ENCODE measurements at regions not wholly inside any gene's neighbourhood (a gene's known extent, or its start where the extent isn't known, plus 50 kb on each side); places are given as distances from the start of the nearest gene placed in this dataset.
"Not testable (repeated sequence)": the region's sequence is repeated elsewhere in the genome, so short reads cannot be mapped to it uniquely, and the experiment has no call there.

DNA sequence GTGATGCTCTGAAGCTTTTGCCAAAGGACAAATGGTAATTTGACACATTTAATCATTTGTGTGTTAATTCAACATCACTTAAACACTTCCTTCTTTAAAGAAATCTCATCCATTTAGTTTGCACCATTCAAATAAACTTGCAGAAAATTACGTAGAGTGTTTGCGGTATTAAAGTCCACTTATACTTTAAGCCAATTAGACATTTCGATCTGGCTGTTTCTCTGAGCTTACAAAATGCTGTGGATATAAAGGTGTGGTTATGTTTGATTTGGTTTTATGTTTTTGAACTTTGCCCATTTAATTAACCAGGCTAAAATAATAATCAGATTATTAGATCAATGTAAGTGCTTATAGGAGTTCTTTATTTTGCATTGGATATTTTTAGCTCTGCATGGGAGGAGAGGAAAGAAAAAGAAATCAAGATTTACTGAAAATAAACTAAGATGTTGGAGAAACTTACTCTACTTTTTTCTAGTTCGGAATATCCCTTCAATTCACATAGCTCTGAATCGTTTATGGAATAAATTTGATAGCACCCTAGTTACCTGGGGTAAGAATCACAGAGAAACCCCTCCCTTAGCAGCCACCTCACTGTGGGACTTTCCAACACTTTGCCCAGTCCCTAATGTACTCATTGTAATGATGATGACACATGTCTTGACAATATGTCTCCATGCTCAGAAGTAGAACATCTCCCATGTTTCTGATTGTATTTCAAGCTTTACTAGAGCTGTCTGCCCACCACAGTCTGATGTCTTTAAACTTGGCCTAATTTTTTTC lies 268.0 kb downstream of the BTG1 start:
- DNase-seq (ENCODE audit: low read depth) (peak; percentile 59), FAIRE-seq (no peak)
- Histone ChIP-seq H3K27me3 (ENCODE audit: control insufficient read depth, insufficient read depth, low read length) (no peaks in the 10 kb centered on the region), H3K4me3 (ENCODE audit: low read depth, low read length) (no peak overlapping the region), H3K36me3 (ENCODE audit: control insufficient read depth, insufficient read depth, low read length) (no peaks in the 10 kb centered on the region)
- TF ChIP-seq, protein P1, sequence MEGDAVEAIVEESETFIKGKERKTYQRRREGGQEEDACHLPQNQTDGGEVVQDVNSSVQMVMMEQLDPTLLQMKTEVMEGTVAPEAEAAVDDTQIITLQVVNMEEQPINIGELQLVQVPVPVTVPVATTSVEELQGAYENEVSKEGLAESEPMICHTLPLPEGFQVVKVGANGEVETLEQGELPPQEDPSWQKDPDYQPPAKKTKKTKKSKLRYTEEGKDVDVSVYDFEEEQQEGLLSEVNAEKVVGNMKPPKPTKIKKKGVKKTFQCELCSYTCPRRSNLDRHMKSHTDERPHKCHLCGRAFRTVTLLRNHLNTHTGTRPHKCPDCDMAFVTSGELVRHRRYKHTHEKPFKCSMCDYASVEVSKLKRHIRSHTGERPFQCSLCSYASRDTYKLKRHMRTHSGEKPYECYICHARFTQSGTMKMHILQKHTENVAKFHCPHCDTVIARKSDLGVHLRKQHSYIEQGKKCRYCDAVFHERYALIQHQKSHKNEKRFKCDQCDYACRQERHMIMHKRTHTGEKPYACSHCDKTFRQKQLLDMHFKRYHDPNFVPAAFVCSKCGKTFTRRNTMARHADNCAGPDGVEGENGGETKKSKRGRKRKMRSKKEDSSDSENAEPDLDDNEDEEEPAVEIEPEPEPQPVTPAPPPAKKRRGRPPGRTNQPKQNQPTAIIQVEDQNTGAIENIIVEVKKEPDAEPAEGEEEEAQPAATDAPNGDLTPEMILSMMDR (IDR thresholded peaks at IDR 0.05; ENCODE audit: insufficient read depth, low read length, severe bottlenecking) = no peak

DNA sequence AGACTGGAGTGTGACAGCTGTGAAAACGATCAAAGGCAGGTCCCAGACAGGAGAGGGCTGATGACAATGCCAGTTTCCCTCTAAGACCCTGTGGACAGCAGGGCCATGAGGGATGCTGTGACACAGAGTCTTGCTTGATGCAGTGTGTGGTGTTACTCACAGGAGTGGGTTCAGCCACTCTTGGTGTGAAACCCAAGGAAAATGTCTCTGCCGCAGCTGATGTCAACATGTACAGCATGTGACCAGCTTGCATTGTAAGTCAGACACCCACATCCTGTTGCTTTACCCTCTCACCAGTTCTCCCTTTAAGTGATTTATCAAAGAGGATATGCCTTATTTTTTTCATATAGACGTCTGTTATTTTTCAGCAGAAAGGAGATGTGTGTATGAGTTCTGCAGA lies 268.6 kb downstream of the BTG1 start:
- DNase-seq (ENCODE audit: low read depth) = peak; percentile 62
- no peaks in the 10 kb centered on the region for H3K36me3 ChIP-seq (ENCODE audit: control insufficient read depth, insufficient read depth, low read length)
- H3K27me3 ChIP-seq (ENCODE audit: control insufficient read depth, insufficient read depth, low read length) = no peaks in the 10 kb centered on the region
- TF ChIP-seq, protein P1 (IDR thresholded peaks at IDR 0.05; ENCODE audit: insufficient read depth, low read length, severe bottlenecking) = no peak
- H3K4me3 ChIP-seq (ENCODE audit: low read depth, low read length) = no peak overlapping the region
- FAIRE-seq = peak; percentile 7

DNA sequence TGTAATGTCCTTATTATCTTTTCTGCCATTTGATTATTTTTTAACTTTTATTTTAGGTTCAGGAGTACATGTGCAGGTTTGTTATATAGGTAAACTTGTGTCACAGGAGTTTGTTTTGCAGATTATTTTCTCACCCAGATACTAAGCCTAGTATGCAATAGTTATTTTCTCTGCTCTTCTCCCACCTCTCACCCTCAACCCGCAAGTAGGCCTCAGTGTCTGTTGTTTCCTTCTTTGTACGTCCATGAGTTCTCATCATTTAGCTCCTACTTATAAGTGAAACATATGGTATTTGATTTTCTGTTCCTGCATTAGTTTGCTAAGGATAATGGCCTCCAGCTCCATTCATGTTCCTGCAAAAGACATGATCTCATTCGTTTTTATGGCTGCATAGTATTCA lies 270.0 kb downstream of the BTG1 start:
- H3K27me3 ChIP-seq (ENCODE audit: control insufficient read depth, insufficient read depth, low read length); H3K36me3 ChIP-seq (ENCODE audit: control insufficient read depth, insufficient read depth, low read length); H3K4me3 ChIP-seq (ENCODE audit: low read depth, low read length); FAIRE-seq; DNase-seq (ENCODE audit: low read depth): not testable (repeated sequence)

DNA sequence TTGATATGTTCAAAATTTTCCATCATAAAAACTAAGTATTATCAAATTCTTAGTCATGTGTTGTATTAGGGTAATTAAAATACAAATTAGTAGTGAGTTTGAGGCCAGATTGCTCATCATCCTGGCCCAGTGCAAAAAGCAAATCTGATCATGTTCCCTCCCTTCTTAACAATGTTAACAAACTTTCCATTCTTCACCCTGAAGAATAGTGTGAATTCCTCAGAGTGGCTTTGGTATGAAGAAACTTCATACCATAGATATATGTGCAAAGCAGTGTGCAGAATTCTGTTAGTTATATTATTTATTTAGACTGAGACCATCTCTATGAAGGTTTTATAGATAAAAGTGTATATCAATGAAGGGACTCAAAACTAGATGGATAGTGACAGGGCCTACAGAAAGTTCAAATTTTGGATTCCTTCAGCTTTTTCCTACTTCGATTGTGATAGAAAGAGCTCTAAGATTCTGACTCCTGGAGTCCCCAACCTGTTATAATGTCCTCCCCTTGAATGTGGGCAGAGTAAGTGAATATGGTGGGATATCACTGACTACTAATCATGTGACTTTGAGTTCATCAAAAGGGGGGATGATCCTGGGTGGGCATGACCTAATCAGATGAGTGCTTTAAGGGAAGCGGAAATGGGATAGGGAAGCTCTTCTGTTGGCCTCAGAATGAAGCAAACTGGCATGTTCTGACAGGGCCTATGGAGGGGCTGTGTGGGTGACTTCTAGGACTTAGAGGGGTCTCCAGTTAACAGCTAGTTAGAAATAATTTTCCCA lies 271.4 kb downstream of the BTG1 start:
- no peak for DNase-seq (ENCODE audit: low read depth)
- Histone ChIP-seq H3K27me3 (ENCODE audit: control insufficient read depth, insufficient read depth, low read length) (no peaks in the 10 kb centered on the region), H3K36me3 (ENCODE audit: control insufficient read depth, insufficient read depth, low read length) (no peaks in the 10 kb centered on the region), H3K4me3 (ENCODE audit: low read depth, low read length) (no peak overlapping the region)
- TF ChIP-seq, protein P1 (IDR thresholded peaks at IDR 0.05; ENCODE audit: insufficient read depth, low read length, severe bottlenecking) = no peak
- FAIRE-seq = no peak

DNA sequence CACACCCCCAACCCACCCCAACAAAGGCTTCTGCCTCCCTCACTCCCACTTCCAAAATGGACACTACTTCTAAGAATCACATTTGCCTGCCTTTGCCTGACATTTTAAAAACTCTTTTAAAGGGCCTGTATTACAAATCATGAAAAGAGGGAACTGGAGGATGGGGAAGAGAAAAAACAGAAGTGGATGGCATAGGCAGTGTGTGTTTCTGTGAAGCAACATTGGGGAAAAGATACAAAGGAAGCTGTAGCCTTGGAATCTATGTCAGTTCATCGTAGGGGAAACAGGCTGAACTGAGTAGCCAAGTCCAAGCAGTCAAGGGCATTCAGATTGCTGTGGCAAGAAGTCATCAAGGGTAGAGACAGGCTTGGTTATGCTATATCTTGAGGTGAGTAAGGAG lies 273.9 kb downstream of the BTG1 start:
- Histone ChIP-seq H3K27me3 (ENCODE audit: control insufficient read depth, insufficient read depth, low read length) (no peaks in the 10 kb centered on the region), H3K4me3 (ENCODE audit: low read depth, low read length) (no peak overlapping the region), H3K36me3 (ENCODE audit: control insufficient read depth, insufficient read depth, low read length) (no peaks in the 10 kb centered on the region)
- TF ChIP-seq, protein P1 (IDR thresholded peaks at IDR 0.05; ENCODE audit: insufficient read depth, low read length, severe bottlenecking) = no peak
- DNase-seq (ENCODE audit: low read depth) = no peak
- FAIRE-seq = no peak

DNA sequence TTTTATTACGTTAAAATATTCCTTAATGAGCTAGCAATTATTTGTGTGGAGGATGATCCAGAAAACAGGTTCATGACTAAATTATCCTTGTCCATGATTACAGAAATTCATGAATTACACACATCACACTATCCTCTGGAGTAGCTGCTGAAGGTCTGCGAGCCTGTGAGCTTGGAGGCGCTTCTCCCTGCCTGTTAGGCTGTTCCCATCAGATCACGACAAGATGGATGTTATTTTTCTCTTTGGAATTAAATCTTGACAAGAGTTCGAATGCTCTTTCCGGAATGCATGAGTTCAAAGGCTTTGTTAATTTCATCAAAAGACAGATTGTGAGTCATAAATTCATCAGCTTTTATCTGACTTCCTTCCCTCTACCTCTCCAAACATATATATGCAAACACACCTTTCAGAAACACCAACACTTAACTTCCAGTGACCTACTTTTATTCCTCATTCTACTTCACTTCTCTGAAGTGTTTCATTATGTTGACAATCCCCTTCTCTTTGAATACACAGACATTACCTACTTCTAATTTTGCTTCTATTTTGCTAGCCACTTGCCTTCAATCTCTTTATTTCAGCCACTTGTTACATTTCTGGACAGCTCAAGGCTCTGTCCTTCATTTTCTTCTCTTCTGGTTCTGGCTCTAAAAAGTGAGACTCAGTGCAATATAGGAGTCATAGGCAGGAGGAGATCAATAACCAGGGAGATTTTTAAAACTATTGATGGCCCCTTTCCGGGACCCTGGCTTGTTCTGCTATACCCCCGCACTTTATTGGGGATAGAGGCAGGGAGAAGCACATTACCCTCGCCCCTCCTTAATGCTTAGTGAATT lies 274.6 kb downstream of the BTG1 start:
- no peaks in the 10 kb centered on the region for H3K36me3 ChIP-seq (ENCODE audit: control insufficient read depth, insufficient read depth, low read length)
- TF ChIP-seq, protein P1 (IDR thresholded peaks at IDR 0.05; ENCODE audit: insufficient read depth, low read length, severe bottlenecking) = no peak
- DNase-seq (ENCODE audit: low read depth) (peak; percentile 38), FAIRE-seq (no peak)
- no peaks in the 10 kb centered on the region for H3K27me3 ChIP-seq (ENCODE audit: control insufficient read depth, insufficient read depth, low read length)
- no peak overlapping the region for H3K4me3 ChIP-seq (ENCODE audit: low read depth, low read length)

Data from bronchial epithelial cell (primary cell).